ENCODE measurements at regions not wholly inside any gene's neighbourhood (a gene's known extent, or its start where the extent isn't known, plus 50 kb on each side); places are given as distances from the start of the nearest gene placed in this dataset.

GRCh38 chr6:76518443-76518842, 446.0 kb upstream of the IMPG1 start:
- H3K4me3 ChIP-seq (ENCODE audit: low read depth in 1 of 2, low read length in 2 of 2) = no peak overlapping the region
- H3K27ac ChIP-seq (ENCODE audit: low read length) = no peak overlapping the region
- H3K79me2 ChIP-seq (ENCODE audit: insufficient read depth, low read length) = no peaks in the 10 kb centered on the region
- DNase-seq = no peak
- no peaks in the 10 kb centered on the region for H4K20me1 ChIP-seq (ENCODE audit: insufficient read depth, low read length)
- no peaks in the 10 kb centered on the region for H3K36me3 ChIP-seq (ENCODE audit: insufficient read depth, low read length)
- no peak overlapping the region for H3K4me2 ChIP-seq (ENCODE audit: insufficient read depth, low read length)
- no peak for ATAC-seq (ENCODE audit: insufficient read depth, low read depth)
- no peaks in the 10 kb centered on the region for H3K4me1 ChIP-seq (ENCODE audit: insufficient read depth, low read length)
- no peaks in the 10 kb centered on the region for H3K9me3 ChIP-seq (ENCODE audit: insufficient read depth, low read length, severe bottlenecking)
- H2AFZ ChIP-seq (ENCODE audit: low read depth, low read length) = no peak overlapping the region
- no peak overlapping the region for H3K9ac ChIP-seq (ENCODE audit: low read depth, low read length)
- no peak for TF ChIP-seq CTCF (IDR thresholded peaks at IDR 0.05; ENCODE audit: borderline replicate concordance, extremely low read depth, low read length, poor library complexity, severe bottlenecking)
- TF ChIP-seq EZH2 (IDR thresholded peaks at IDR 0.05; ENCODE audit: borderline replicate concordance, low read depth, low read length, severe bottlenecking) = no peak
- no peaks in the 10 kb centered on the region for H3K27me3 ChIP-seq (ENCODE audit: insufficient read depth, low read length, poor library complexity)

- ATAC-seq (ENCODE audit: insufficient read depth, low read depth) (no peak), DNase-seq (no peak)
- no peak for TF ChIP-seq CTCF (IDR thresholded peaks at IDR 0.05; ENCODE audit: borderline replicate concordance, extremely low read depth, low read length, poor library complexity, severe bottlenecking)
- no peak for TF ChIP-seq EZH2 (IDR thresholded peaks at IDR 0.05; ENCODE audit: borderline replicate concordance, low read depth, low read length, severe bottlenecking)
- no peaks in the 10 kb centered on the region for H3K27me3 ChIP-seq (ENCODE audit: insufficient read depth, low read length, poor library complexity)
- H3K4me3 ChIP-seq (ENCODE audit: low read depth in 1 of 2, low read length in 2 of 2) = no peak overlapping the region
- no peak overlapping the region for H3K27ac ChIP-seq (ENCODE audit: low read length)
- H3K4me2 ChIP-seq (ENCODE audit: insufficient read depth, low read length) = no peak overlapping the region
- H3K9me3 ChIP-seq (ENCODE audit: insufficient read depth, low read length, severe bottlenecking) = no peaks in the 10 kb centered on the region
- H3K36me3 ChIP-seq (ENCODE audit: insufficient read depth, low read length) = no peaks in the 10 kb centered on the region
- no peaks in the 10 kb centered on the region for H3K4me1 ChIP-seq (ENCODE audit: insufficient read depth, low read length)
- H4K20me1 ChIP-seq (ENCODE audit: insufficient read depth, low read length) = no peaks in the 10 kb centered on the region
- no peak overlapping the region for H2AFZ ChIP-seq (ENCODE audit: low read depth, low read length)
- no peak overlapping the region for H3K9ac ChIP-seq (ENCODE audit: low read depth, low read length)
- no peaks in the 10 kb centered on the region for H3K79me2 ChIP-seq (ENCODE audit: insufficient read depth, low read length)
Measured at GRCh38 chr6:76516924-76517323, 444.5 kb upstream of the IMPG1 start.

GRCh38 chr6:76510489-76510888, 438.0 kb upstream of the IMPG1 start:
- Histone ChIP-seq H3K9me3 (ENCODE audit: insufficient read depth, low read length, severe bottlenecking) (no peaks in the 10 kb centered on the region), H3K27me3 (ENCODE audit: insufficient read depth, low read length, poor library complexity) (no peaks in the 10 kb centered on the region), H3K36me3 (ENCODE audit: insufficient read depth, low read length) (no peaks in the 10 kb centered on the region), H3K4me3 (ENCODE audit: low read depth in 1 of 2, low read length in 2 of 2) (no peak overlapping the region), H3K4me1 (ENCODE audit: insufficient read depth, low read length) (no peaks in the 10 kb centered on the region), H4K20me1 (ENCODE audit: insufficient read depth, low read length) (no peaks in the 10 kb centered on the region), H3K9ac (ENCODE audit: low read depth, low read length) (no peak overlapping the region), H3K4me2 (ENCODE audit: insufficient read depth, low read length) (no peak overlapping the region), H3K27ac (ENCODE audit: low read length) (no peak overlapping the region), H3K79me2 (ENCODE audit: insufficient read depth, low read length) (no peaks in the 10 kb centered on the region), H2AFZ (ENCODE audit: low read depth, low read length) (no peak overlapping the region)
- DNase-seq = no peak
- no peak for ATAC-seq (ENCODE audit: insufficient read depth, low read depth)
- no peak for TF ChIP-seq CTCF (IDR thresholded peaks at IDR 0.05; ENCODE audit: borderline replicate concordance, extremely low read depth, low read length, poor library complexity, severe bottlenecking)
- TF ChIP-seq EZH2 (IDR thresholded peaks at IDR 0.05; ENCODE audit: borderline replicate concordance, low read depth, low read length, severe bottlenecking) = no peak

- H3K79me2 ChIP-seq (ENCODE audit: insufficient read depth, low read length) = no peaks in the 10 kb centered on the region
- no peaks in the 10 kb centered on the region for H3K36me3 ChIP-seq (ENCODE audit: insufficient read depth, low read length)
- no peak overlapping the region for H3K27ac ChIP-seq (ENCODE audit: low read length)
Measured at GRCh38 chr6:76509397-76509796, 436.9 kb upstream of the IMPG1 start.

More at GRCh38 chr6:76509397-76509796, 436.9 kb upstream of the IMPG1 start:
- Histone ChIP-seq H3K4me3 (ENCODE audit: low read depth in 1 of 2, low read length in 2 of 2) (no peak overlapping the region), H3K9ac (ENCODE audit: low read depth, low read length) (no peak overlapping the region), H3K9me3 (ENCODE audit: insufficient read depth, low read length, severe bottlenecking) (no peaks in the 10 kb centered on the region), H3K4me2 (ENCODE audit: insufficient read depth, low read length) (no peak overlapping the region), H3K27me3 (ENCODE audit: insufficient read depth, low read length, poor library complexity) (no peaks in the 10 kb centered on the region), H2AFZ (ENCODE audit: low read depth, low read length) (no peak overlapping the region), H3K4me1 (ENCODE audit: insufficient read depth, low read length) (no peaks in the 10 kb centered on the region), H4K20me1 (ENCODE audit: insufficient read depth, low read length) (no peaks in the 10 kb centered on the region)
- DNase-seq (no peak), ATAC-seq (ENCODE audit: insufficient read depth, low read depth) (no peak)
- no peak for TF ChIP-seq EZH2 (IDR thresholded peaks at IDR 0.05; ENCODE audit: borderline replicate concordance, low read depth, low read length, severe bottlenecking)
- no peak for TF ChIP-seq CTCF (IDR thresholded peaks at IDR 0.05; ENCODE audit: borderline replicate concordance, extremely low read depth, low read length, poor library complexity, severe bottlenecking)

Measured in DND-41 (cell line).